Astrocyte (in vitro differentiated cells and primary cell): ENCODE measurements at regions not wholly inside any gene's neighbourhood (a gene's known extent, or its start where the extent isn't known, plus 50 kb on each side); places are given as distances from the start of the nearest gene placed in this dataset.

Experiments
- CTCF ChIP-seq: IDR thresholded peaks from 2 replicates; pipeline ENCODE4 v1.5.1; 2011; ENCODE audit warnings: low read depth, mild to moderate bottlenecking, inconsistent platforms, low read length, moderate library complexity; ENCODE audit not compliant: insufficient read depth
- EZH2 ChIP-seq: IDR thresholded peaks from 2 replicates; pipeline ENCODE4 v1.6.1; 2012; ENCODE audit warnings: mild to moderate bottlenecking, low read length, inconsistent platforms; ENCODE audit not compliant: insufficient read depth

DNA sequence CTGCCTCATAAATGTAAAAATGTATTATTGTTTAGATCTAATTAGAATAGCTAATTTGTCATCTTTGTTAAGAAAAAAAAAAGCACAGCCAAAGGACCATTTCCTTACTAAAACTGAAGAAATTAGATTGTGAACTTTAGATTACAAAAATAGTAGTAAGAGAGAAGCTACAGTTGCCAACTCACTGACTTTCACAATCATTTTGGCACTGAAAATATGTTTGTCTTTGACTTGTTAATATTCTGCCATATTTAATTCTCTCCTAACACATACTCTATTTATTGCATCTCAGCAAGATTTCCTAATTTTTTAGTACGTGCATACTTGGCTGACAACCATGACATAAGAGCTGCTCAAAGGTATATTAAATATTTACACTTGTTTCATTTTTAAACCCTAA is 297.1 kb downstream of the TUSC1 start:
- TF ChIP-seq CTCF (no peak), EZH2 (no peak)
